ENCODE measurements at regions not wholly inside any gene's neighbourhood (a gene's known extent, or its start where the extent isn't known, plus 50 kb on each side); places are given as distances from the start of the nearest gene placed in this dataset.

GRCh38 chr4:180203349-180203748 lies 2039.9 kb upstream of the TENM3 start:
- TF ChIP-seq, protein P1, sequence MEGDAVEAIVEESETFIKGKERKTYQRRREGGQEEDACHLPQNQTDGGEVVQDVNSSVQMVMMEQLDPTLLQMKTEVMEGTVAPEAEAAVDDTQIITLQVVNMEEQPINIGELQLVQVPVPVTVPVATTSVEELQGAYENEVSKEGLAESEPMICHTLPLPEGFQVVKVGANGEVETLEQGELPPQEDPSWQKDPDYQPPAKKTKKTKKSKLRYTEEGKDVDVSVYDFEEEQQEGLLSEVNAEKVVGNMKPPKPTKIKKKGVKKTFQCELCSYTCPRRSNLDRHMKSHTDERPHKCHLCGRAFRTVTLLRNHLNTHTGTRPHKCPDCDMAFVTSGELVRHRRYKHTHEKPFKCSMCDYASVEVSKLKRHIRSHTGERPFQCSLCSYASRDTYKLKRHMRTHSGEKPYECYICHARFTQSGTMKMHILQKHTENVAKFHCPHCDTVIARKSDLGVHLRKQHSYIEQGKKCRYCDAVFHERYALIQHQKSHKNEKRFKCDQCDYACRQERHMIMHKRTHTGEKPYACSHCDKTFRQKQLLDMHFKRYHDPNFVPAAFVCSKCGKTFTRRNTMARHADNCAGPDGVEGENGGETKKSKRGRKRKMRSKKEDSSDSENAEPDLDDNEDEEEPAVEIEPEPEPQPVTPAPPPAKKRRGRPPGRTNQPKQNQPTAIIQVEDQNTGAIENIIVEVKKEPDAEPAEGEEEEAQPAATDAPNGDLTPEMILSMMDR (IDR thresholded peaks at IDR 0.05) = no peak
- TF ChIP-seq POLR2A (IDR thresholded peaks at IDR 0.05) = no peak

All from heart left ventricle (tissue), 13 donors.